CD8-positive, alpha-beta memory T cell (primary cell): ENCODE measurements at regions not wholly inside any gene's neighbourhood (a gene's known extent, or its start where the extent isn't known, plus 50 kb on each side); places are given as distances from the start of the nearest gene placed in this dataset.

ENCODE experiments used
- CTCF ChIA-PET: fragments of 350-600 bp; sonication (Branson Sonifier 250); formaldehyde crosslinking; loops from one replicate; lab custom pipeline; 2021; ENCODE audit warnings: antibody characterized with exemption; lab: Charles Lee
- POLR2A ChIA-PET: fragments of 350-600 bp; sonication (Branson Sonifier 250); formaldehyde crosslinking; loops from one replicate; lab custom pipeline; 2021; ENCODE audit warnings: antibody characterized with exemption; lab: Charles Lee
- DNase-seq, 5 donors: peaks; one replicate each; pipeline versions ENCODE4 v3.0.0 to v3.0.0-alpha.2; 2020 to 2022; ENCODE audit warnings: mixed read lengths in 1 of 5
- H3K27ac ChIP-seq: one replicate; pipeline ENCODE4 v1.7.0; 2013; ENCODE audit warnings: low read depth, mild to moderate bottlenecking, low read length, moderate library complexity
- H3K27me3 ChIP-seq: 2 replicates; pipeline ENCODE4 v1.7.0; 2013; ENCODE audit warnings: low read length, mild to moderate bottlenecking; ENCODE audit not compliant: insufficient read depth, poor library complexity, severe bottlenecking
- H3K36me3 ChIP-seq: 2 replicates; pipeline ENCODE4 v1.7.0; 2013; ENCODE audit warnings: mild to moderate bottlenecking, low read length, moderate library complexity; ENCODE audit not compliant: insufficient read depth
- H3K4me1 ChIP-seq: 2 replicates; pipeline ENCODE4 v1.7.0; 2013; ENCODE audit warnings: mild to moderate bottlenecking, low read length, moderate library complexity; ENCODE audit not compliant: insufficient read depth
- H3K4me3 ChIP-seq: 2 replicates; pipeline ENCODE4 v1.7.0; 2013; ENCODE audit warnings: mild to moderate bottlenecking, low read length
- H3K9me3 ChIP-seq: 2 replicates; pipeline ENCODE4 v1.7.0; 2013; ENCODE audit warnings: mild to moderate bottlenecking, low read length
- H3K27ac Mint-ChIP-seq, 8 donors: one replicate each; pipeline ENCODE4 v1.8.0; 2020 to 2021; ENCODE audit warnings: mixed read lengths in 8 of 8, mild to moderate bottlenecking in 6 of 8, inconsistent platforms in 3 of 8, moderate library complexity in 3 of 8
- H3K27me3 Mint-ChIP-seq, 2 donors: one replicate each; pipeline ENCODE4 v1.8.0; 2020 to 2021; ENCODE audit warnings: mixed read lengths in 2 of 2, mild to moderate bottlenecking in 1 of 2, moderate library complexity in 1 of 2
- H3K36me3 Mint-ChIP-seq, 3 donors: one replicate each; pipeline ENCODE4 v1.8.0; 2020 to 2021; ENCODE audit warnings: mixed read lengths in 3 of 3, inconsistent platforms in 1 of 3, mild to moderate bottlenecking in 1 of 3
- H3K4me1 Mint-ChIP-seq, 3 donors: one replicate each; pipeline ENCODE4 v1.8.0; 2020 to 2021; ENCODE audit warnings: mixed read lengths in 3 of 3, inconsistent platforms in 1 of 3, mild to moderate bottlenecking in 1 of 3
- H3K4me3 Mint-ChIP-seq, 7 donors: one replicate each; pipeline ENCODE4 v1.8.0; 2020 to 2021; ENCODE audit warnings: mixed read lengths in 7 of 7, mild to moderate bottlenecking in 6 of 7, moderate library complexity in 4 of 7, inconsistent platforms in 2 of 7
- H3K9me3 Mint-ChIP-seq, 5 donors: one replicate each; pipeline ENCODE4 v1.8.0; 2020 to 2022; ENCODE audit warnings: mixed read lengths in 5 of 5, mild to moderate bottlenecking in 3 of 5, moderate library complexity in 2 of 5, inconsistent platforms in 1 of 5

DNA sequence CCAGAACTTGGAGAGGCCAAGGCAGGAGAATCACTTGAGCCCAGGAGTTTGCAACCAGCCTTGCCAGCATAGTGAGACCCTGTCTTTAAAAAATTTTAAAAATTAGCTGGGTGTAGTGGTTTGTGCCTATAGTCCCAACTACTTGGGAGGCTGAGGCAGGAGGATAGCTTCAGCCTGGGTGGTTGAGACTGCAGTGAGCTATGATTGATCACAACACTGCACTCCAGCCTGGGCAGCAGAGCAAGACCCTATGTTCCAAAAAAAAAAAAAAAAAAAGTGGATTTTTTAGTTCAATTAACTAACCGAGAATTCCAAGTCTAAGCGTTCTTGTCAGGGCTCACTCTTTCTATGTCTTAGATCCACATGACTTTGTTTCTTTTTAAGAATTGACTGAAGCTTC lies 130.3 kb upstream of the NRIP1 start:
- Histone ChIP-seq H3K36me3 (no peaks in the 10 kb centered on the region), H3K27ac (no peak overlapping the region), H3K4me1 (no peaks in the 10 kb centered on the region), H3K4me3 (no peak overlapping the region), H3K9me3 (no peaks in the 10 kb centered on the region), H3K27me3 (peaks cover 4% of the 10 kb centered on the region)
- DNase-seq = no peak
- H3K36me3 Mint-ChIP-seq = no peaks in the 10 kb centered on the region
- peaks cover 0 to 4% (median 0%) of the 10 kb centered on the region in 3 donors for H3K4me1 Mint-ChIP-seq
- peaks cover 0 to 5% of the 10 kb centered on the region in 2 donors for H3K27me3 Mint-ChIP-seq
- ChIA-PET POLR2A (no interaction called here), CTCF (no interaction called here)
- no peak overlapping the region for H3K4me3 Mint-ChIP-seq
- no peak overlapping the region for H3K27ac Mint-ChIP-seq
- no peaks in the 10 kb centered on the region for H3K9me3 Mint-ChIP-seq

DNA sequence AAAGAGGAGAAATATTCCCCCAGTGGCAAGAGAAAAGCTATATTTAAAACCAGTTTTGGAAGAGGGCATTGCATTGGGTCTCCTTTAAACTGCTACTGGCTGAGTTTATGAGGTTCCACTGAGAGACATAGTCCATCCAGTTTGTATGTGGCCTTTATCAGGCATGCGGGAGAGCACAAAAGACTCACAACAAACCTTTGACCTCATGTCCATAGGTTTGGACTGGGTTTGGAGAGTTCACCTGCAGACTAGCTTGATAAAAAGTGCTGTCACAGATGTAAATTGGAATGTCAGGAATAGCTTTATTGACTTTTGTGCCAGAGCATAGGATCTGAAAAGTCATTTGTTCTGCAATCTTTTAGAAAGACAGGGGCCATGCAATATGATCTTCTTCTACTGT lies 131.0 kb upstream of the NRIP1 start:
- peaks cover 4% of the 10 kb centered on the region for H3K27me3 ChIP-seq
- H3K27ac ChIP-seq = no peak overlapping the region
- CTCF ChIA-PET = no interaction called here
- POLR2A ChIA-PET = no interaction called here
- H3K36me3 ChIP-seq = no peaks in the 10 kb centered on the region
- no peaks in the 10 kb centered on the region for H3K36me3 Mint-ChIP-seq
- H3K4me3 Mint-ChIP-seq = no peak overlapping the region
- H3K4me1 Mint-ChIP-seq = peaks cover 0 to 4% (median 0%) of the 10 kb centered on the region in 3 donors
- no peak for DNase-seq
- H3K4me3 ChIP-seq = no peak overlapping the region
- no peaks in the 10 kb centered on the region for H3K4me1 ChIP-seq
- H3K9me3 ChIP-seq = no peaks in the 10 kb centered on the region
- H3K27me3 Mint-ChIP-seq = peaks cover 0 to 5% of the 10 kb centered on the region in 2 donors
- H3K27ac Mint-ChIP-seq = no peak overlapping the region
- H3K9me3 Mint-ChIP-seq = no peaks in the 10 kb centered on the region

- Histone ChIP-seq H3K9me3 (no peaks in the 10 kb centered on the region), H3K4me1 (no peaks in the 10 kb centered on the region), H3K36me3 (no peaks in the 10 kb centered on the region), H3K27me3 (peaks cover 4% of the 10 kb centered on the region), H3K27ac (no peak overlapping the region), H3K4me3 (no peak overlapping the region)
- no peaks in the 10 kb centered on the region for H3K9me3 Mint-ChIP-seq
- peaks cover 0 to 4% (median 0%) of the 10 kb centered on the region in 3 donors for H3K4me1 Mint-ChIP-seq
- H3K27ac Mint-ChIP-seq = no peak overlapping the region
- H3K27me3 Mint-ChIP-seq = peaks cover 0 to 2% of the 10 kb centered on the region in 2 donors
- ChIA-PET CTCF (no interaction called here), POLR2A (no interaction called here)
- no peak for DNase-seq
- no peaks in the 10 kb centered on the region for H3K36me3 Mint-ChIP-seq
- H3K4me3 Mint-ChIP-seq = no peak overlapping the region
Measured at GRCh38 chr21:15197696-15198095, 132.9 kb upstream of the NRIP1 start.

GRCh38 chr21:15199414-15200383 lies 134.9 kb upstream of the NRIP1 start:
- Histone ChIP-seq H3K36me3 (no peaks in the 10 kb centered on the region), H3K4me3 (no peak overlapping the region), H3K4me1 (no peaks in the 10 kb centered on the region), H3K27me3 (no peaks in the 10 kb centered on the region), H3K27ac (no peak overlapping the region), H3K9me3 (no peaks in the 10 kb centered on the region)
- Mint-ChIP-seq H3K4me3 (no peak overlapping the region), H3K36me3 (no peaks in the 10 kb centered on the region), H3K4me1 (peaks cover 0 to 4% (median 0%) of the 10 kb centered on the region in 3 donors), H3K27ac (no peak overlapping the region), H3K9me3 (no peaks in the 10 kb centered on the region), H3K27me3 (peaks cover 0 to 1% of the 10 kb centered on the region in 2 donors)
- no peak for DNase-seq
- POLR2A ChIA-PET = no interaction called here
- CTCF ChIA-PET = no interaction called here

- H3K27ac Mint-ChIP-seq = no peak overlapping the region
- H3K4me3 ChIP-seq = no peak overlapping the region
- POLR2A ChIA-PET = no interaction called here
- no peaks in the 10 kb centered on the region for H3K36me3 ChIP-seq
- H3K9me3 ChIP-seq = no peaks in the 10 kb centered on the region
- H3K27me3 Mint-ChIP-seq = peaks cover 3 to 17% of the 10 kb centered on the region in 2 donors
- peaks cover 0 to 4% (median 0%) of the 10 kb centered on the region in 5 donors for H3K9me3 Mint-ChIP-seq
- no peaks in the 10 kb centered on the region for H3K36me3 Mint-ChIP-seq
- DNase-seq = no peak
- CTCF ChIA-PET = no interaction called here
- no peaks in the 10 kb centered on the region for H3K4me1 Mint-ChIP-seq
- no peaks in the 10 kb centered on the region for H3K4me1 ChIP-seq
- H3K4me3 Mint-ChIP-seq = no peak overlapping the region
- no peaks in the 10 kb centered on the region for H3K27me3 ChIP-seq
- no peak overlapping the region for H3K27ac ChIP-seq
Measured at GRCh38 chr21:15203740-15204139, 138.9 kb upstream of the NRIP1 start.

DNA sequence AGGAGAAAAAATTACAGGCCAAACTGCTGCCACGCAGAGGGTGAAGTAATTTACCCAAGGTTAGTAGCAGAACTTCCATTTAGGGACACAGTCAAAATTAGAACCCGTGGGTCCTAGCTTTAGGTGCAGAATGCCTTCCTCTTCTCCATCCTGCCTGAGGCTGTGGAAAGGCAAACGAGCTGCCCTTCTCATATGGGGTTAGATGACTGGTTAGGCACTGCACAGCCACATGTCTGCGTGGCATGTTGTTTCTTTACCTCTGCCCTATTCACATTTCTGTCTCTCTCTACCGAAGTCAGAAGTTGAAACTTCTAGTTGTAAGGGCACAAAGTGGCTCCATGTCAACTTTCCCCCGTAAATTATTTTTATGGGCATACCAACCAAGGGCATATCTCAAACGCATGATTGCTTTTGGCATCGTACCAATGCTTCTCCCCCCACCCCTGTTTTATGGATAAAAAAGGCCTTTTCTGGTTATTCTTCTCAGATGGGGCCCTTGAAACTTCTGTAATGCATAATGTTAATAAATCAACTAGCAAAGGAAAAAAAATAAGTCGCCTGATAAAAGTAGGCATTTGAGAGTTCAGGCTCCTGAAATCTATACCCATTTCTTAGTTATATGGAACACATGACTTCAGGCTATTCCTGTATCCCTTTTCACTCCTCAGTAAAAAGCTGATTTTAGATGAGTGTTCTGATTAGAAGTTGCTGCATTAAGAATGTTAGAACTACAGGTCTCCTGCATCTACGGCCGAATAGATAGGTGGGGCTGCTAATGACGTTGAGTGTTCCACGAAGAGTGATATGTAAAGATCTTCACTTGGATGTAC lies 139.6 kb upstream of the NRIP1 start:
- Histone ChIP-seq H3K27me3 (no peaks in the 10 kb centered on the region), H3K4me1 (no peaks in the 10 kb centered on the region), H3K27ac (no peak overlapping the region), H3K36me3 (no peaks in the 10 kb centered on the region), H3K9me3 (no peaks in the 10 kb centered on the region), H3K4me3 (no peak overlapping the region)
- no peaks in the 10 kb centered on the region for H3K36me3 Mint-ChIP-seq
- H3K27ac Mint-ChIP-seq = no peak overlapping the region
- peaks cover 0 to 4% (median 0%) of the 10 kb centered on the region in 5 donors for H3K9me3 Mint-ChIP-seq
- ChIA-PET POLR2A (no interaction called here), CTCF (no interaction called here)
- H3K4me3 Mint-ChIP-seq = no peak overlapping the region
- no peak for DNase-seq
- H3K27me3 Mint-ChIP-seq = peaks cover 3 to 17% of the 10 kb centered on the region in 2 donors
- H3K4me1 Mint-ChIP-seq = no peaks in the 10 kb centered on the region

DNA sequence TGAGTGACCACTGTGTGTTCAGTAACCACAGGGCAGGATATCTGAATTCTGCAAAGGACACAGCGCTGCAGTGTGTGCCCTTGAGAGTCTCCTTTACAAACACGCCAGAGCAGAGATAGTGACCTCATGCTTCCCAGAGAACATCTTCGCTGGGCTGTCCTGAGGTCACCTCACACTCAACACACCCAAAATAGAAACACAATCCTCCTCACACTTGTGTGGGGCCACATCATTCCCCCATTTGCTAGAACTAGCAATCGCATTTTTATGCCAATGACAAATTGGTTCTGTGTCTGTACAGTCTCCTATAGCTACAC lies 140.1 kb upstream of the NRIP1 start:
- ChIA-PET CTCF (no interaction called here), POLR2A (no interaction called here)
- Mint-ChIP-seq H3K4me3 (no peak overlapping the region), H3K9me3 (peaks cover 0 to 4% (median 0%) of the 10 kb centered on the region in 5 donors), H3K27ac (no peak overlapping the region), H3K27me3 (peaks cover 3 to 17% of the 10 kb centered on the region in 2 donors), H3K36me3 (no peaks in the 10 kb centered on the region), H3K4me1 (no peaks in the 10 kb centered on the region)
- no peak overlapping the region for H3K27ac ChIP-seq
- peaks cover under 1% of the 10 kb centered on the region for H3K4me1 ChIP-seq
- H3K9me3 ChIP-seq = no peaks in the 10 kb centered on the region
- H3K27me3 ChIP-seq = no peaks in the 10 kb centered on the region
- H3K4me3 ChIP-seq = no peak overlapping the region
- DNase-seq = no peak
- H3K36me3 ChIP-seq = no peaks in the 10 kb centered on the region

DNA sequence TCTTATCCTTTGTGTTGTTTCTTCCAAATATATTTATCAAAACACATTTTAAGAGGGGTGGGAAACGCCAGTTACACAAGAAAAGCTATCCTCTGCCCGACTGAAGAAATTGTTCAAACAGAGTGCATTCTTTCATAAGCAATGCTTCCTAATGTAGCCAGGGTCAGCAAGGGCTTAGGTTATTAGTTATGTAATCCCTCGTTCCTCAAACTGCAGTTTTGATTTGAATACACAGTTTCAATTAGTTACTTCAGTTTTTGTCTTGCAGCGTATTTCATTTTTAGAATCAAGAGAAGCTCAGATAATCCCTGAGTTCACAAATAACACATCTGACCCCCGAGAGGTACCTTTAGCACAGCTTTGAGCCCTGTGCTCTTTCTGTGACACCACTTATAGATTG lies 141.7 kb upstream of the NRIP1 start:
- Mint-ChIP-seq H3K36me3 (no peaks in the 10 kb centered on the region), H3K27ac (peak overlapping the region in 1 of 8 donors; percentile 56)

More for the DNA sequence above, 141.7 kb upstream of the NRIP1 start:
- Histone ChIP-seq H3K4me1 (peaks cover 7% of the 10 kb centered on the region), H3K36me3 (no peaks in the 10 kb centered on the region), H3K27me3 (no peaks in the 10 kb centered on the region), H3K4me3 (no peak overlapping the region), H3K27ac (no peak overlapping the region), H3K9me3 (no peaks in the 10 kb centered on the region)
- POLR2A ChIA-PET = no interaction called here
- Mint-ChIP-seq H3K4me3 (no peak overlapping the region), H3K9me3 (peaks cover 0 to 4% (median 0%) of the 10 kb centered on the region in 5 donors), H3K4me1 (peaks cover 0 to 5% (median 3%) of the 10 kb centered on the region in 3 donors), H3K27me3 (peaks cover 3 to 21% of the 10 kb centered on the region in 2 donors)
- DNase-seq = no peak
- CTCF ChIA-PET = no interaction called here
